GM19238 (cell line): ENCODE measurements at regions not wholly inside any gene's neighbourhood (a gene's known extent, or its start where the extent isn't known, plus 50 kb on each side); places are given as distances from the start of the nearest gene placed in this dataset.
A peak's percentile ranks its signal among the peaks of the same experiment; 100 is the strongest.
"Not testable (repeated sequence)": the region's sequence is repeated elsewhere in the genome, so short reads cannot be mapped to it uniquely, and the experiment has no call there.

Experiments
- DNase-seq: peaks from one replicate; pipeline ENCODE4 v3.0.0; 2011; ENCODE audit warnings: low spot score; ENCODE audit not compliant: insufficient read length

- DNase-seq, result no peak
These were observed 405.0 kb upstream of the TPM1 start for GRCh38 chr15:62637574-62637897.

DNA sequence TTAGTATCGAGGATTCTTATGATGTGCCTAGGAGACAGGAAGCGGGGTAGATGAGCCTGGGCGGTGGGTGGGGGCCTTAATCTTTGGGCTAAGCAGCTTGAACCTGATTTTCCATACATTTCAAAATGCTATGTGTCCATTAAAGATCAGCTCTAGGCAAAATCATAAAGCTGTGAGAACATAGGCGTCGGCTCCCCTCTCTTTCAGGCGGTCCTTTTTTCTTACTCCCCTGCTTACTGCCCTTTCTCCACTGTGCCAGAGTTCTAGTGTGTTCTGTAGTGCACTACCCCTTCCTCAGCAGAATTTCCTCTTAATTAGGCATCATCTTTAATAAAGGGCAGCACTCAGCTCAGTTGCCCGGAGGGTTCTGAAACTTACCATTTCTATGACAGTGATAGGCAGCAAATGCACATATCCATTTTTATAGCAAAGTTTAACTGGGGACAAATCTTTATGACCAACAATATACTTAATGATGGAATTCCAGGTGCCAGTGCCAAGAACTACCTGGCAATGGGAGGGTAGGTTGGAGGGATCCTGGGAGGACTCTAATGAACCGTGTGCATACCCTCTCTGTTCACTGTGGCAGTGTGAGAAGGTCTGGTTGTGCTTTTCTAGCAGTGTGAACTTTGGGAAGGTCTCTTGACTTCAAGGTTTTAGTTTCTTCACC lies 404.5 kb upstream of the TPM1 start:
- DNase-seq, result no peak

- no peak for DNase-seq
These were observed 403.1 kb upstream of the TPM1 start for GRCh38 chr15:62639432-62639831.

DNA sequence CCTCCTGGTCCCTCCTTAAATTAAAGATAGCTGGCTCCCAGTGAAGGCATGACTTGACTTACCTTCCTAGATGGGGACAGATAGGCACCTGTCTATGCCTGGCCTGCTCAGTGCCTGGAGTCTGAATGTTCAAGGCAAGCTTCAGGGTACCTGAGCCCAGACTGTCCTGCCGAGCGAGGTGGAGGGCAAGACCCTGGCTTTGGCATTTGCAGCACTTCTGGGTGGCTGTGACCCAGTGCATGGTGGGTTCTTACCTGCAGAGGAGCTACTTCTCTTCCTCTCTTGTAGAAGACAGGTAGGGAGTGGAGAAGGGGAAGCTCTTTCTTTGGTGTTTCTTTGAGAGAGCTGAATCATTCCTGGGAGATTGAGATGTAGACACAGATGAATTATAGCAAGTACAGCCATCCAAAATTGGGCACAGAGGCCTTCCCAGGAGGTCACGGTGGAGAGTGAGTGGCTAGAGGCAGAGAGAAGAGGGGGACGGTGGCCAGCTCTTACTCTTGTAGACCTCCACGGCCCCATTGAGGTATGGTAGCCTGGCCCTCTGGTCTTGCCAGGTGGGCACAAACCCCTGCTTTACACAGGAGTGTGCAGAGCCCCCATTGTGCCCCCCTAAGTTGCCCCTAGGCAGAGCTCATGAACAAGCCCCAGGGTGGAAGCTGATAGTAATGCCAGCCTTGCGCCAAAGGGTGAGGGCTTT lies 402.5 kb upstream of the TPM1 start:
- no peak for DNase-seq

DNA sequence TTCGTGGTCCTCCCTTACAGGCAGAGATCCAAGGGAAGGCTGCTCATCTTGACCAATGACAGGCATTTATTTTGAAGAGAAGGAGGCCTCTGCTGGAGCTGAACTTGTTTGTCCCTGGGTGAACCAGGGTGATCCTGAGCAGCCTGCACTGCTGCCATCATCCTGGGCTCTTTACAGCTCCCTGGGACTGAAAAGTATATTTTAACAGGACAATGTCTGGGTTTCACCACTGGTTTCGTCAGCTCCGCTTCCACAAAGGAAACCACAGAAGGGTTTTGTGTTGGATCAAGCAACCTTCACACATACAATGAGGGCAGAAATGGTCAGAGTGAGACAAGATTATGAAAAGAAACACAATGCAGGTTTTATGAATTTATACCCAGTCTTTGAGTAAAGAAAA lies 400.7 kb upstream of the TPM1 start:
- DNase-seq, result no peak

DNA sequence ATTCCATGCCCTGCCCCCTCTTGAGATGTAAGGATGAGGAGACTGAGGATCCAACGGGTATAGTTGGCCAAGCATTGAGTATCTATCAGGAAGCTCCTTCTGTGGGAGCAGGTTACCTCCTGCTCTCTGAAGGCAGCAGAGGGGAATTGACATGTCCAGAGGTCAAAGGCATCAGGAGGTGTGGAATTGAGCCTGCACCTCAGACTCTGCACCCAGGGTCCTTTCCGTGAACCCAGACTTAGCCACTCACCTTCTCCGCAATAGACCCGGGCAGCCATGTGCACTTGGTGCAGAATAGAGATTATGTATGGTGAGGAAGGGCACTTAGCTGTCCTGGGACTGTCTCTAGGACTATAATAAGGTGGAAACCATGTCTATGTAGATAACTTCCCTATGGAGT lies 399.0 kb upstream of the TPM1 start:
- no peak for DNase-seq

DNA sequence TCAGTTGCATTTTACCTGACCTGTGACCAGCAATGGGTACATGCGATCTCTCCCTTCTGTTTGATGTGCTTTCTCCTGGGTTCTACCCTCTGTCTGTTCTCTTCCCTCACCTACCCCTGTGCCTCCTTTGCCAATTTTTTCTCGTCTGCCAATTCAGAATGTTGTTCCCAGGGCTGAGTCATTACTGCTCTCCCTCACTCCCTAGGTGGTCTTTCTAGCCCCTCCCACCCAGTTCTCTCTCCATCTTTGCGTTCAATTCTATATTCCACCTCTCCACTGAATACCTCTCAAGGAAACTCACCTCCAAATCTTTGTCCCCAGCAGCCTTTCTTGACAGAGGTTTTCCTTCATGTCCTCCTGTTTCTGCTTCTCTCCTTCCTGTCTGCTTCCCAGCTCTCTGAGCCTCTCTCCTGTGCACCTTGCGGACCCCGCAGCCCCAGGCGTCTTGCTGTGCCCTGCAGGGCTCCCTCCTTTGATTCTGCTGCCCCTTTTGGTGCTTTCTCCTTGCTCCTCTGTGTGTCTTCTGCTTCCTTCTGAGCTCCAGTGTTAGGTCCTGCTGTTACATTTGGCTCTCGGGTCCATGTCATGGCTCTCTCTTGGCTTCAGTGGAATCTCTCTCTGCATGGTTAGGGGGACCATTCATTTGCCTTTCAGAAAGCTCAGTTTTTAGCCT lies 398.2 kb upstream of the TPM1 start:
- DNase-seq, result no peak

GRCh38 chr15:62644889-62645742 lies 397.4 kb upstream of the TPM1 start:
- DNase-seq, result no peak

GRCh38 chr15:62647202-62647842 lies 395.2 kb upstream of the TPM1 start:
- no peak for DNase-seq

GRCh38 chr15:62647843-62648505 lies 394.6 kb upstream of the TPM1 start:
- no peak for DNase-seq

GRCh38 chr15:62648954-62649353 lies 393.6 kb upstream of the TPM1 start:
- no peak for DNase-seq

- peak; percentile 63 for DNase-seq
These were observed 392.6 kb upstream of the TPM1 start for GRCh38 chr15:62649793-62650420.

- DNase-seq, result no peak
These were observed 389.4 kb upstream of the TPM1 start for GRCh38 chr15:62653122-62653521.

DNA sequence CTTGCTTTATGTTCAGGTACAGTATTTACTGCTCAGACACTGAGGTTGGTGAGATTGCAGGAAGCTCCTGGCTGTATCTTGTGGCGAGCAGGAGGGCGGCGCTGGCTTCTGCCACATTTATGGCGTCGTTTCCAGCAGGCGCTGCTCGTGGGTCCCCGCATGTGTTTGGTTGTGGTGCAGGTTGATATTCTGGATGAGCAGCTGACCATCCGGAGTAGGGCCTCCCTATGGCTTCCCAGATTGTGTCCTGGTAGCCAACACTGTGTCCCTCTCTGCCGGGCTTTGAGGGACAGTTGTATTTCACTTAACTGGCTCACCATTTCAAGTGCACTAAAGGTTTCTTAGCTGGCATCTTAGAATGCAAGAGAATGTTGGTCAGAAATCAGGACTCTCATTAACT lies 386.5 kb upstream of the TPM1 start:
- DNase-seq, result no peak

- DNase-seq, result not testable (repeated sequence)
These were observed 385.0 kb upstream of the TPM1 start for GRCh38 chr15:62657501-62657900.

GRCh38 chr15:62658498-62658897 lies 384.0 kb upstream of the TPM1 start:
- DNase-seq, result peak; percentile 10

GRCh38 chr15:62663547-62663946 lies 379.0 kb upstream of the TPM1 start:
- no peak for DNase-seq

- DNase-seq, result no peak
These were observed 377.1 kb upstream of the TPM1 start for GRCh38 chr15:62665449-62665848.

DNA sequence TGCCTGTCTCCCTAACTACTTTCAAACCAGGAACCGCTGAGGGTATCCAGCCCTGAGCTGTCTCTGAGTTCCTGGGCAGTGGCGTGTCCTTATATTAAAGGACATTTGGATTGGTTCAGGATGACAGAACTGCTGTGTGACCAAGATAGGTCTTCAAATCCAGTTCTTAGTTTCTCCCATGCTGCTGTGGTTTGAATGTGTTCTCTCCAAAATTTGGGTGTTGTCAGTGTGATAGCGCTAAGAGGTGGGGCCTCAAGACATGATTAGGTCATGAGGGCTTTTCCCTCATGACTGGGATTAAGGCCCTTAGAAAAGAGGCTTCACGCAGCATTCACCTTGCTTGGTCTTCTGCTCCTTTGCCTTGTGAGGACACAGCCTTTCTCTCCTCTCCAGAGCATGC lies 376.5 kb upstream of the TPM1 start:
- DNase-seq, result no peak

DNA sequence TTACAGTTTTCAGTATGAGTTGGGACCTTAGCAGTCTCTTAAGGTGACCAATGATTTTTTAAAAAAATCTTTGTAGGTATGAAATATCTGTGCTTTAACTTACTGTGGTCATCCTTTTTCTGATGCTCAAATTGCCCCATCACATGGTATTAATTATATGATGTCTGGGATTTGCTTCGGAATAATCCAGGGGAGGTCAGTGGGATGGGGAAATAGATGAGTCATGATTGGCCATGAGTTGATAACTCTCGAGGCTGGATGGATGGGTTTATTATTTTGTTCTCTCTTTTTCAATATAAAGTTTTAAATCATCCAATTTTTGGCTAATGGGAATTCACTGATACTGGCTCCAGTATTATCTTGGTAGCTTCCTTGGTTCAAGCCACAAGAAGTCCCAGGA lies 370.3 kb upstream of the TPM1 start:
- DNase-seq, result no peak
